Hepatocyte (in vitro differentiated cells): ENCODE measurements at regions not wholly inside any gene's neighbourhood (a gene's known extent, or its start where the extent isn't known, plus 50 kb on each side); places are given as distances from the start of the nearest gene placed in this dataset.
"Not testable (repeated sequence)": the region's sequence is repeated elsewhere in the genome, so short reads cannot be mapped to it uniquely, and the experiment has no call there.

Experiments used
- DNase-seq: peaks from one replicate; pipeline ENCODE4 v3.0.0-alpha.2; 2016; ENCODE audit warnings: low spot score
- H2AFZ ChIP-seq: fragments of 200-600 bp; sonication (generic); 2 replicates; pipeline ENCODE4 v1.6.0; 2016; ENCODE audit warnings: antibody characterized with exemption, mild to moderate bottlenecking
- H3K27ac ChIP-seq: fragments of 200-600 bp; sonication (generic); 2 replicates; pipeline ENCODE4 v1.5.1; 2016; ENCODE audit warnings: mild to moderate bottlenecking
- H3K27me3 ChIP-seq: fragments of 200-600 bp; sonication (generic); 2 replicates; pipeline ENCODE4 v1.6.1; 2016
- H3K36me3 ChIP-seq: fragments of 200-600 bp; sonication (generic); replicated peaks from 2 replicates; pipeline ENCODE4 v1.5.1; 2016; ENCODE audit warnings: low read depth; ENCODE audit not compliant: insufficient read depth
- H3K4me1 ChIP-seq: fragments of 200-600 bp; sonication (generic); 2 replicates; pipeline ENCODE4 v1.5.1; 2016; ENCODE audit warnings: mild to moderate bottlenecking, moderate library complexity; ENCODE audit not compliant: insufficient read depth
- H3K4me2 ChIP-seq: fragments of 200-600 bp; sonication (generic); 2 replicates; pipeline ENCODE4 v1.6.0; 2016
- H3K4me3 ChIP-seq: fragments of 200-600 bp; sonication (generic); 2 replicates; pipeline ENCODE4 v1.5.1; 2016; ENCODE audit warnings: mild to moderate bottlenecking
- H3K79me2 ChIP-seq: fragments of 200-600 bp; sonication (generic); 2 replicates; pipeline ENCODE4 v1.6.0; 2017; ENCODE audit warnings: mild to moderate bottlenecking
- H3K9me2 ChIP-seq: fragments of 200-600 bp; sonication (generic); replicated peaks from 2 replicates; pipeline ENCODE4 v1.6.0; 2017; ENCODE audit warnings: mild to moderate bottlenecking; ENCODE audit not compliant: insufficient read depth
- H3K9me3 ChIP-seq: fragments of 200-600 bp; sonication (generic); 2 replicates; pipeline ENCODE4 v1.5.1; 2016; ENCODE audit warnings: low read depth, mild to moderate bottlenecking
- H4K20me1 ChIP-seq: fragments of 200-600 bp; sonication (generic); 2 replicates; pipeline ENCODE4 v1.6.0; 2016; ENCODE audit warnings: mild to moderate bottlenecking; ENCODE audit not compliant: insufficient read depth, poor library complexity, severe bottlenecking
- CTCF ChIP-seq: fragments of 200-600 bp; sonication (generic); IDR thresholded peaks from 2 replicates; pipeline ENCODE4 v1.5.1; 2016; ENCODE audit warnings: antibody characterized with exemption, mild to moderate bottlenecking; ENCODE audit not compliant: poor library complexity
- EZH2 ChIP-seq: fragments of 200-600 bp; sonication (generic); IDR thresholded peaks from 2 replicates; pipeline ENCODE4 v1.6.1; 2016; ENCODE audit warnings: antibody characterized with exemption, mild to moderate bottlenecking, borderline replicate concordance
- EZH2phosphoT487 ChIP-seq: fragments of 200-600 bp; sonication (generic); IDR thresholded peaks from one replicate; pipeline ENCODE4 v1.6.1; 2018; ENCODE audit warnings: antibody characterized with exemption, mild to moderate bottlenecking, low read depth, moderate library complexity; ENCODE audit not compliant: unreplicated experiment, severe bottlenecking
- WGBS: methylation state at CpG from one replicate; pipeline ENCODE4 v1.1.6; 2016; ENCODE audit warnings: low lambda C conversion rate; ENCODE audit errors: missing lambda C conversion rate; 5-methylcytosine and 5-hydroxymethylcytosine counted together

GRCh38 chr7:115603416-115603815 is 427.1 kb downstream of the TFEC start:
- no peak for DNase-seq
- H3K27ac ChIP-seq: no peak overlapping the region
- H3K9me2 ChIP-seq: no peaks in the 10 kb centered on the region
- no peaks in the 10 kb centered on the region for H3K27me3 ChIP-seq
- no peaks in the 10 kb centered on the region for H4K20me1 ChIP-seq
- no peak overlapping the region for H2AFZ ChIP-seq
- 95% methylated on average over 8 of the region's 8 CpGs for WGBS
- no peak overlapping the region for H3K4me3 ChIP-seq
- TF ChIP-seq EZH2: no peak
- no peak for TF ChIP-seq EZH2phosphoT487
- TF ChIP-seq CTCF: no peak
- no peak overlapping the region for H3K4me2 ChIP-seq
- no peaks in the 10 kb centered on the region for H3K4me1 ChIP-seq
- H3K36me3 ChIP-seq: no peaks in the 10 kb centered on the region
- peaks cover 3% of the 10 kb centered on the region for H3K9me3 ChIP-seq
- H3K79me2 ChIP-seq: no peaks in the 10 kb centered on the region

GRCh38 chr7:115600207-115600606 is 430.4 kb downstream of the TFEC start:
- Histone ChIP-seq H3K9me2 (no peaks in the 10 kb centered on the region), H3K27ac (no peak overlapping the region), H3K4me2 (no peak overlapping the region), H3K79me2 (no peaks in the 10 kb centered on the region), H4K20me1 (no peaks in the 10 kb centered on the region), H3K4me1 (no peaks in the 10 kb centered on the region), H3K4me3 (no peak overlapping the region), H3K9me3 (peaks cover 3% of the 10 kb centered on the region), H3K36me3 (no peaks in the 10 kb centered on the region), H3K27me3 (no peaks in the 10 kb centered on the region), H2AFZ (no peak overlapping the region)
- no peak for TF ChIP-seq EZH2
- no peak for TF ChIP-seq CTCF
- no peak for TF ChIP-seq EZH2phosphoT487
- DNase-seq: no peak
- WGBS: 95% methylated on average over 1 of the region's 1 CpG

GRCh38 chr7:115599184-115599583 is 431.4 kb downstream of the TFEC start:
- 100% methylated on average over 2 of the region's 2 CpGs for WGBS

GRCh38 chr7:115597220-115597619 is 433.3 kb downstream of the TFEC start:
- not testable (repeated sequence) for H3K4me2 ChIP-seq, H3K9me3 ChIP-seq, H3K36me3 ChIP-seq, H3K79me2 ChIP-seq, H2AFZ ChIP-seq, H3K9me2 ChIP-seq, H4K20me1 ChIP-seq, H3K4me3 ChIP-seq, H3K27me3 ChIP-seq, H3K4me1 ChIP-seq, H3K27ac ChIP-seq, DNase-seq
- 89% methylated on average over 2 of the region's 2 CpGs for WGBS

More at GRCh38 chr7:115599184-115599583, 431.4 kb downstream of the TFEC start:
- not testable (repeated sequence) for H4K20me1 ChIP-seq, H3K27ac ChIP-seq, H3K4me2 ChIP-seq, DNase-seq, H3K36me3 ChIP-seq, H3K79me2 ChIP-seq, H3K9me3 ChIP-seq, H3K4me3 ChIP-seq, H2AFZ ChIP-seq, H3K4me1 ChIP-seq, H3K27me3 ChIP-seq, H3K9me2 ChIP-seq

- WGBS: 68% methylated on average over 2 of the region's 2 CpGs
- Histone ChIP-seq H3K9me3 (no peaks in the 10 kb centered on the region), H4K20me1 (no peaks in the 10 kb centered on the region), H3K27ac (no peak overlapping the region), H3K4me3 (no peak overlapping the region), H3K36me3 (no peaks in the 10 kb centered on the region), H3K4me1 (no peaks in the 10 kb centered on the region), H3K4me2 (no peak overlapping the region), H3K9me2 (no peaks in the 10 kb centered on the region), H3K79me2 (no peaks in the 10 kb centered on the region), H3K27me3 (no peaks in the 10 kb centered on the region), H2AFZ (no peak overlapping the region)
- TF ChIP-seq EZH2phosphoT487 (no peak), EZH2 (no peak), CTCF (no peak)
- no peak for DNase-seq
Observed at GRCh38 chr7:115593111-115593510, 437.5 kb downstream of the TFEC start.
